IMR-90 (cell line): ENCODE measurements at regions not wholly inside any gene's neighbourhood (a gene's known extent, or its start where the extent isn't known, plus 50 kb on each side); places are given as distances from the start of the nearest gene placed in this dataset.

Experiments used
- CEBPB ChIP-seq: IDR thresholded peaks from 2 replicates; pipeline ENCODE4 v1.6.1; 2012; ENCODE audit warnings: low read depth, low read length, improper control_type of control experiment
- MAFK ChIP-seq: IDR thresholded peaks from 2 replicates; pipeline ENCODE4 v1.6.1; 2012; ENCODE audit warnings: low read depth, low read length, improper control_type of control experiment
- MXI1 ChIP-seq: IDR thresholded peaks from 2 replicates; pipeline ENCODE4 v1.6.1; 2012; ENCODE audit warnings: low read depth, mild to moderate bottlenecking, low read length, moderate library complexity, borderline replicate concordance
- NFE2L2 ChIP-seq: fragments of 150-350 bp; IDR thresholded peaks from 2 replicates; pipeline ENCODE4 v1.6.1; 2016; ENCODE audit warnings: low read depth, mild to moderate bottlenecking, low read length
- POLR2A ChIP-seq: IDR thresholded peaks from 2 replicates; pipeline ENCODE4 v1.6.1; 2012; ENCODE audit warnings: mild to moderate bottlenecking, low read depth, low read length
- RAD21 ChIP-seq: IDR thresholded peaks from 2 replicates; pipeline ENCODE4 v1.6.1; 2012; ENCODE audit warnings: low read length, improper control_type of control experiment
- RCOR1 ChIP-seq: IDR thresholded peaks from 2 replicates; pipeline ENCODE4 v1.6.1; 2012; ENCODE audit warnings: mild to moderate bottlenecking, low read length, improper control_type of control experiment; ENCODE audit not compliant: insufficient replicate concordance
- SMC3 ChIP-seq: fragments of 150-350 bp; IDR thresholded peaks from 2 replicates; pipeline ENCODE4 v1.6.1; 2016; ENCODE audit warnings: low read depth, mild to moderate bottlenecking, antibody characterized with exemption, low read length, moderate library complexity
- TF ChIP-seq, protein P1 (sequence below): conservative IDR thresholded peaks from 2 replicates; pipeline ENCODE4 v1.5.1; 2012; ENCODE audit warnings: mild to moderate bottlenecking, low read depth, low read length, improper control_type of control experiment
- TF ChIP-seq, protein P2 (sequence below): fragments of 150-350 bp; IDR thresholded peaks from 2 replicates; pipeline ENCODE4 v1.6.1; 2017; ENCODE audit warnings: mild to moderate bottlenecking, antibody characterized with exemption, low read length, low read depth
- TF ChIP-seq, protein P3 (sequence below): fragments of 150-350 bp; IDR thresholded peaks from 2 replicates; pipeline ENCODE4 v1.6.1; 2016; ENCODE audit warnings: low read depth, mild to moderate bottlenecking, low read length, moderate library complexity, borderline replicate concordance

DNA sequence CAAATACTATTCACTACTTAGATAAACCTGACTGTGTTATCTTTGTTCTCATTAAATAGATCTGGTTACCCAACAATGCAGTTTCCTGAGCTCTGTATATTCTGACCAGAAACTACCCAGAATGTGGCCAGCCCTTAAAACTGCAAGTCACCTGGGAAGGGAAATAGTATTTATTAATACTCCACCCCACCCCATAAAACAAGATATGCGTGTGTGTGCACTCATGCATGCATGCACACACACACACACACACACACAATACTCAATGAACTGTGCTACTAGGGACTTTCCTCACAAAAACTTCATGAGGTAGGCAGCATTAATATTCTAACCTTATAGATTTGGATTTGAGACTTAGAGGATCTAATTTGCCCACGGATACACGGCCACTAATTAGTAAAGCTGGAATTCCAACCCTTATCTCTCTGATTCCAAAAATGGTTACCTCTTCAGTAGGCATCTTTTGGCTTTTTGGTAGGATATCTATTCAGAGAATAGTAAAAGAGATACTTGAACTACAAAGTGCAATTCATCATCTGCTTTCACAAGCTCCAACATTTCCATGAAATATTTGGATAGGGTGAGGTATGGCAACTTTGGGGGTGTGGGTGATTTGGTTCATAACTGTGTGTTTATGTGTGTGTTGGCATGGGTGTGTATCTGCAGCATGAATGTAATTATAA, 197.0 kb upstream of the CFAP20DC start:
- TF ChIP-seq, protein P1, sequence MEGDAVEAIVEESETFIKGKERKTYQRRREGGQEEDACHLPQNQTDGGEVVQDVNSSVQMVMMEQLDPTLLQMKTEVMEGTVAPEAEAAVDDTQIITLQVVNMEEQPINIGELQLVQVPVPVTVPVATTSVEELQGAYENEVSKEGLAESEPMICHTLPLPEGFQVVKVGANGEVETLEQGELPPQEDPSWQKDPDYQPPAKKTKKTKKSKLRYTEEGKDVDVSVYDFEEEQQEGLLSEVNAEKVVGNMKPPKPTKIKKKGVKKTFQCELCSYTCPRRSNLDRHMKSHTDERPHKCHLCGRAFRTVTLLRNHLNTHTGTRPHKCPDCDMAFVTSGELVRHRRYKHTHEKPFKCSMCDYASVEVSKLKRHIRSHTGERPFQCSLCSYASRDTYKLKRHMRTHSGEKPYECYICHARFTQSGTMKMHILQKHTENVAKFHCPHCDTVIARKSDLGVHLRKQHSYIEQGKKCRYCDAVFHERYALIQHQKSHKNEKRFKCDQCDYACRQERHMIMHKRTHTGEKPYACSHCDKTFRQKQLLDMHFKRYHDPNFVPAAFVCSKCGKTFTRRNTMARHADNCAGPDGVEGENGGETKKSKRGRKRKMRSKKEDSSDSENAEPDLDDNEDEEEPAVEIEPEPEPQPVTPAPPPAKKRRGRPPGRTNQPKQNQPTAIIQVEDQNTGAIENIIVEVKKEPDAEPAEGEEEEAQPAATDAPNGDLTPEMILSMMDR = no peak
- TF ChIP-seq POLR2A (no peak), MXI1 (no peak), RAD21 (no peak), CEBPB (no peak), NFE2L2 (0 out of 2 replicates have a peak, but pooled peaks have one; percentile 6), SMC3 (no peak), MAFK (no peak), RCOR1 (no peak)
- TF ChIP-seq, protein P2, sequence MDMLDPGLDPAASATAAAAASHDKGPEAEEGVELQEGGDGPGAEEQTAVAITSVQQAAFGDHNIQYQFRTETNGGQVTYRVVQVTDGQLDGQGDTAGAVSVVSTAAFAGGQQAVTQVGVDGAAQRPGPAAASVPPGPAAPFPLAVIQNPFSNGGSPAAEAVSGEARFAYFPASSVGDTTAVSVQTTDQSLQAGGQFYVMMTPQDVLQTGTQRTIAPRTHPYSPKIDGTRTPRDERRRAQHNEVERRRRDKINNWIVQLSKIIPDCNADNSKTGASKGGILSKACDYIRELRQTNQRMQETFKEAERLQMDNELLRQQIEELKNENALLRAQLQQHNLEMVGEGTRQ = no peak
- TF ChIP-seq, protein P3, sequence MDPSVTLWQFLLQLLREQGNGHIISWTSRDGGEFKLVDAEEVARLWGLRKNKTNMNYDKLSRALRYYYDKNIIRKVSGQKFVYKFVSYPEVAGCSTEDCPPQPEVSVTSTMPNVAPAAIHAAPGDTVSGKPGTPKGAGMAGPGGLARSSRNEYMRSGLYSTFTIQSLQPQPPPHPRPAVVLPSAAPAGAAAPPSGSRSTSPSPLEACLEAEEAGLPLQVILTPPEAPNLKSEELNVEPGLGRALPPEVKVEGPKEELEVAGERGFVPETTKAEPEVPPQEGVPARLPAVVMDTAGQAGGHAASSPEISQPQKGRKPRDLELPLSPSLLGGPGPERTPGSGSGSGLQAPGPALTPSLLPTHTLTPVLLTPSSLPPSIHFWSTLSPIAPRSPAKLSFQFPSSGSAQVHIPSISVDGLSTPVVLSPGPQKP = no peak
